Erythroblast (primary cell): ENCODE measurements at regions not wholly inside any gene's neighbourhood (a gene's known extent, or its start where the extent isn't known, plus 50 kb on each side); places are given as distances from the start of the nearest gene placed in this dataset.
"Not testable (repeated sequence)": the region's sequence is repeated elsewhere in the genome, so short reads cannot be mapped to it uniquely, and the experiment has no call there.

Source experiments
- DNase-seq, 2 experiments: peaks; one replicate each; lab custom pipeline; 2025; lab: John Stamatoyannopoulos, UW
- GATA1 ChIP-seq: IDR thresholded peaks from 2 replicates; pipeline ENCODE4 v1.6.1; 2011; ENCODE audit warnings: low read depth, mild to moderate bottlenecking, control low read depth, low read length, moderate library complexity
- POLR2A ChIP-seq: IDR thresholded peaks from 2 replicates; pipeline ENCODE4 v1.6.1; 2011; ENCODE audit warnings: mild to moderate bottlenecking, low read length

DNA sequence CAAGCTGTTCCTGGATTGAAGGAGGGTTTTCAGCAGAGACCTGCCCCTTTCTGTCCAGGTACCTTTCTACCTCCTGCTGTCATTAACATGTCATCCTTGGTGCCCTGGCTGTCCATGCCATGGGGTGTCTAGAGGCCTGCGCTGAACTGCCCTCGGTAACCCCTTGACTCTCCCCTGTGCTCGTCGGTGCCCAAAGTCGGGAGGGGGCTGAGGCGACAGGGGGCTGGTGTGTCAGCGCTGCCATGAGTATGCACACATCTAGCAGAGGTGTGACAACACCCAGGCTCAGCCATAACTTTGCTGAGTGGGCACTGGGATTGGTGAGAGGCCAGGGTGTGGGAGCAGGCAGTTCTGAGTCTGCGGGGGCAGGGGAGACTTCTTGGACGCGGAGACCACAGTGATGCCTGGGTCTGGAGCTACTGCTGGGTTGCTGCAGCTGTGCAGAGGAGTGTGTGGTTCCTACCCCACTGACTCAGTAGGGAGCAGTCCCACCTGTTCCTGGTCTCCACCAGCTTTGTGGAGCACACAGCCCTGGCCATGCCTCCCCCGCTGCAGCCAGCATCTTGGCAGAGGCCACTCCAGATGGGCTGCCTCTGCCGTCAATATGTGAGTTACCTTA lies 376.2 kb upstream of the SEMA3C start:
- no peak for DNase-seq
- TF ChIP-seq GATA1: no peak

DNA sequence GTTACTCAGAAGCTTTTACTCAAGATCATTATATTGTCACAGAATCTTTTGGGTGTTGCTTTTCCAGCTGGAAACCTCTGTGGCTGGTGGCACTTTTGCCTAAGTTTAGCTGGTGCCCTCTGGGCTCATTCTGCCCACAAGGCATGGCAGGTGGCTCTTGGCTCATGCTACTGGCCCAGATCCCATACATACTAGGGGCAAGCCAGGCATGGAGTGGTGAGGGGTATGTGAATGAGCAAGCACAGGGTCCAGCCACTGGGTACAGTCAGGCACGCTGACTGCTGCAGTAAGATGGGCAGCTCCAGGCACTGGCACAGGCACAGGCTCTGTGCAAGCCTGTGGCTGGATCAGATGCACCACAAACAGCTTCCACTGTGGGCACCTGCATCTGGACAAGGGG lies 375.0 kb upstream of the SEMA3C start:
- no peak for TF ChIP-seq POLR2A
- TF ChIP-seq GATA1: no peak
- no peak for DNase-seq

DNA sequence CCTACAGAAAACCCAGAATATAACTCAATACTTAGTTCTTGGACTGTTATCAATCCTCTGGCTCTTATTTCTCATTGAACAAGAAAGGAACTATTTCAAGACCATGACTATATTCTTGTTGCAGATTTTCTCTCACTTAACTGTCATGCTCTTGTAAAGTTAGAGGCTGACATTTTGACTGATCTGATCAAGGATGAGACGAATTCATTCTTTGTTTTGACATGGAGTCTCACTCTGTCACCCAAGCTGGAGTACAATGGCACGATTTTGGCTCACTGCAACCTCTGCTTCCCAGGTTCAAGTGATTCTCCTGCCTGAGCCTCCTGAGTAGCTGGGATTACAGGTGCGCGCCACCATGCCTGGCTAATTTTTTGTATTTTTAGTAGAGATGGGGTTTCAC lies 367.9 kb upstream of the SEMA3C start:
- not testable (repeated sequence) for DNase-seq

DNA sequence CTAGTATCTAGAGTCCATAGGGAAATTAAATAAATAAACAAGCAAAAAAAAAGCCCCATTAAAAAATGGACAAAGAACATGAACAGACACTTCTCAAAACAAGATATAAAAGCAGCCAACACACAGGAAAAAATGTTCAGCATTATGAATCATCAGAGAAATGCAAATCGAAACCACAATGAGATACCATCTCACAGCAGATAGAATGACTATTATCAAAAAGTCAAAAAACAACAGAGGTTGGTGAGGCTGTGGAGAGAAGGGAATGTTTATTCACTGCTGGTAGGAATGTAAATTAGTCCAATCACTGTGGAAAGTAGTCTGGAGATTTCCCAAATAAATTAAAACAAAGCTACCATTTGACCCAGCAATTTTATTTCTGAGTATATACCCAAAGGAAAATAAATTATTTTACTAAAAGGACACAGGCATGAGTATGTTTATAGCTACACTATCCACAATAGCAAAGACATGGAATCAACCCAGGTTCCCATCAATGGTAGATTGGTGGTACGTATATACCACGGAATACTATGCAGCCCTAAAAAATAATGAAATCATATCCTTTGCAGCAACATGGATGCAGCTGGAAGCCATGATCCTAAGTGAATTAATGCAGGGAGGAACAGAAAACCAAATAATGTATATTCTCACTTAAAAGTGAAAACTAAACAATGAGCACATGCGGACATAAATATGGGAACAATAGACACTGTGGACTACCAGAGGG lies 366.5 kb upstream of the SEMA3C start:
- DNase-seq: no peak
- TF ChIP-seq POLR2A (no peak), GATA1 (no peak)

DNA sequence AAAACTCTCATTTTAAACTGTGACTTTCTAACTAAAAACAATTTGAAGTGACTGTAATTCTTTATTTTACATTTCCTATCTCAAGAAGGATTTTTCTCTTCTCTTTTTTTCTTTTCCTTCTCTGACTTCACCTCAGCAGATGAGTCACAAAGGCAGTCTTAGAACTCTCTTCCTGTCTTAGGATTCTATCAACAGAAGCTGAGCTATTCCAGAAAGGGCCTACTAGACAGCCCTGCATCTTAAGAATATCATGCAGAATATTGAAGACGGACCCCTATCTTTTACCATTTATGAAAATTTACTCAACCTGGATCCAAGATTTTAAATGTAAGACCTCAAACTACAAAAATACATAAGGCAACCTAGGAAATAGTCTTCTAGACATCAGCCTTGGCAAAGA lies 365.7 kb upstream of the SEMA3C start:
- TF ChIP-seq GATA1: no peak
- no peak for TF ChIP-seq POLR2A
- no peak for DNase-seq

DNA sequence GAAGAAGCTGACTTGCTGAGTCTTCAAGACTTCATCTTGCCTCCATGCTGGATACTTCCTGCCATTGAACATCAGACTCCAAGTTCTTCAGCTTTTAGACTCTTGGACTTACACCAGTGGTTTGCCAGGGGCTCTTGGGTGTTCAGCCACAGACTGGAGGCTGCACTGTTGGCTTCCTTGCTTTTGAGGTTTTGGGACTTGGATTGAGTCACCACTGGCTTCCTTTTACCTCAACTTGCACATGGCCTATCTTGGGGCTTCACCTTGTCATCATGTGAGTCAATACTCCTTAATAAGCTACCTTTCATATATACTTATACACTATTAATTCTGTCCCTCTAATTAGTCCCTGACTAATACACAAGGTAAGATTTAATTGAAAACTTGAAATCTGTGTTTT lies 361.7 kb upstream of the SEMA3C start:
- no peak for TF ChIP-seq GATA1
- no peak for TF ChIP-seq POLR2A
- DNase-seq: no peak

DNA sequence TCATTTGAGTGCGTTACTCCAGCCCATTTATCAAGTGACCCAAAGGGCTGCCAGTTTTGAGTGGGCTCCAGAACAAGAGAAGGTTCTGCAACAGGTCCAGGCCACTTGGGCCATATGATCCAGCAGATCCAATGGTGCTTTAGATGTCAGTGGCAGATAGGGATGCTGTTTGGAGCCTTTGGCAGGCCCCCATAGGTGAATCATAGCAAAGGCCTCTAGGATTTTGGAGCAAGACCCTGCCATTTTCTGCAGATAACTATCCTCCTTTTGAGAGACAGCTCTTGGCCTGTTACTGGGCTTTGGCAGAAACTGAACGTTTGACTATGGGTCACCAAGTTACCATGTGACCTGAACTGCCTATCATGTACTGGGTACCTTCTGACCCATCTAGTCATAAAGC lies 358.8 kb upstream of the SEMA3C start:
- DNase-seq: no peak
- TF ChIP-seq POLR2A (no peak), GATA1 (no peak)

DNA sequence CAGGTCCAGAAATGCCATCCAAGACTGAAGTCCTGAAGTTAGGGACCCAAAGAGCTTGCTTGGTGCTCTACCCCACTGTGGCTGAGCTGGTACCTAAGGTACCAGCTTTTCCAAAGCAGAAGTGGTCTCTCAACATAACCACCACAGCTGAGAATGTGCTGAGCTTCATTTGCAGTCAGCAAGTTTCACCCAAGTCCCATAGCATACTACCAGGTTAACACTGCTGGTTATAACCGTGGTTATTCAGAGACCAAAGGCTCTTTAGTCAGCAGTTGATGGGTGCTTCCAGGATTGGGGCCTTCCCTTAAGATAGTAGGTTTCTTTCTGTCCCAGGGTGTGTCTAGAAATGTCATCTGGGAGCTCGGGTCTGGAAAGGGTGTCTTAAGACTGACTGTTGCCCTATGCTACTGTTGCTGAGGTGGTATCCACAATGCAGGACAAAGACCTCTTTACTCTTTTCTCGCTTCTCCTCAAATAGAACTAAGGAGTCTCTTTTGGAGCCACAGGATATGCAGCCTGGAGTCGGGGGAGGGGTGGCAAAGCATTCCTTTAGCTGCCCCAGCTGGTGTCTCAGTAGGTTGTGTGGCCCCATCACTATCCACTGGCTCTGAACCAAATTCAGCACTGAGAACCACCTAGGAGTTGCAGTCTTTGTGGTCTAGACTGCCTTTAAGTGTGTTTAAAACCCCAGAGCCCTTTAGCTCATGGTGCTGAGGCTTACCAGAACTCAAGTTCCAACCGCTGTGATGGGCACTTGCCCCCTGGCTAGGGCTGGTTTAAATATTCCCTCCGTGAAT lies 354.9 kb upstream of the SEMA3C start:
- TF ChIP-seq POLR2A: no peak
- TF ChIP-seq GATA1: no peak
- no peak for DNase-seq

DNA sequence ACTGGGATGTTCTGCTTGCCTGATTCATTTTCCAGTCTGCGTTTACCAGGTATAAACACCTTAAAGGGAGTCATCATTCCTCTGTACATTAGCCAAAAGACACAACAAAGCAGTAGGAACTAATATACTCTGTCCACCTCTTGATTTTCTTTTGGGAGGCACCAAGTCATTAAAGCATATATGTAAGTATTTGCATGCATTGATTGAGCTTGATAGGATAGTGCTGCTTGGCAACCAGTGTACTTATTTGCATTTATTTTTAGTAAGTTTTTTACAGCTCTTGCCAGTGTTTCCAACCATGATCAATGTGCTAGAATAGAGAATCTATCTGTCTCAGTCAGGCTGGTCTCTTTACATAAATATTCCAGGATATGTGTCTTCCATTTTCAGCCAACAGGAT lies 353.3 kb upstream of the SEMA3C start:
- DNase-seq: no peak
- TF ChIP-seq POLR2A (no peak), GATA1 (no peak)

DNA sequence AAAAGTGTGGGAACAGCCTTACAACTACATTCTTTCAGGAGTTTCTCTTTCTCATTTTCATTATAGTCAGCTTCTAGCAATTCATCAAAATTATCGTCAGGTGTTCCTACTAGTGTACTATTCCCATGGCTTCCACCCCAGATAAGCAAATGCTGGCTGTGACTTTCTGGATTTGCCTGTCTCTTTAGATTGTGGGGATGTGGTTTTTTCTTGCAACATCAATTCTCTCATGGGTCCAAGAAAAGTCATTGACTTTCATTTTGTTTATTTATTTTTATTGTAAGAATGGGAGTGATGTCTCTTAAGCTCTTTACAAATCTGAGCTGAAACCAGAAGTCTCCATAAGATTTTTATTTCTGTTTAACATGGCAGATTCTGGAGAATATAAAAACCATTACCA lies 349.7 kb upstream of the SEMA3C start:
- DNase-seq: no peak
- TF ChIP-seq POLR2A (no peak), GATA1 (no peak)

DNA sequence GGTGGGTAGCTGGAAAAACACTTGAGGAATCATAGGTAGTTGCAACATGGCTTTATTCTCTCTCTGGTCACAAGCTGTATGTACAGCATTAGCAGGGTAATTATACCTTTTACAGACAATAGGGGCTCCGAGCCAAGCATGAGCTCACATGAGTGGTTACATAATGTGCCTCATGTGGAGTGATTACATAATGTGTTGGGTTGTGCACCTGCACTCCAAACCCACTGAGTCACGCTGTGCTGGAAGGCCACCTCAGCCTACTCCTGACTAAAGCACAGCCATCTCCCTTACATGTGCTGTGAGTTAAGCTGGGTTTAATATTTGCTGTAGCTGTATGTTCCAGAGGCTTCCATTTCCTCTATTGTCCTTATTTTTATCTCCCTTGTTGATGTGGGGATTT lies 348.7 kb upstream of the SEMA3C start:
- peak in 1 of 2 experiments; percentile 12 for DNase-seq
- TF ChIP-seq GATA1 (no peak), POLR2A (no peak)

DNA sequence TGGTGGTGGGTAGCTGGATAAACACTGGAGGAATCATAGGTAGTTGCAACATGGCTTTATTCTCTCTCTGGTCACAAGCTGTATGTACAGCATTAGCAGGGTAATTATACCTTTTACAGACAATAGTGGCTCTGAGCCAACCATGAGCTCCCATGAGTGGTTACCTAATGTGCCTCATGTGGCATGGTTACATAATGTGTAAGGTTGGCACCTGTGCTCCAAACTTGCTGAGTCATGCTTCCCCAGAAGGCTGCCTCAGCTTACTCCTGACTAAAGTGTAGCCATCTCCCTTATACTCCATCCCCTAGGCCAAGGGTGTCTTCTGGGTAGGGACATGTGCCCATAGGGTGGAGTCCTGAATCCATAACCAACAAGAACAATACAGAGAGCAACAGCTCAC lies 345.3 kb upstream of the SEMA3C start:
- TF ChIP-seq GATA1 (no peak), POLR2A (no peak)
- DNase-seq: peak in 1 of 2 experiments; percentile 20

DNA sequence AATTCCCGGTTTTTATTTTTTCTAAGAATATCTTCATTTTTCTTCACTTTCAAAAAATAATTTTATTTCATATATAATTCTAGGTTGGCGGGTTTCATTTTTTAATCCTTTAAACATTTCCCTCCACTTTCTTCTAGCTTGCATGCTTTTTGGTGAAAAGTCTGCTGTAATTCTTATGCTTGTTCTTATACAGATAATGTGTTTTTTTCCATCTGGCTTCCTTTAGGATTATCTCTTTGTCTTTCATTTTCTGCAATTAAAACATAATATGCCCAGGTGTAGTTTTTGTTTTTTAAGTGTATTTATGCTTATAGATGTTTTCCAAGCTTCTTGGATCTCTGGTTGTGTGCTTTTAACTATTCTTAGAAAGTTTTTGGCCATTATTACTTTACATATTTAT lies 341.3 kb upstream of the SEMA3C start:
- DNase-seq: peak in 1 of 2 experiments; percentile 8
- TF ChIP-seq POLR2A (no peak), GATA1 (no peak)

DNA sequence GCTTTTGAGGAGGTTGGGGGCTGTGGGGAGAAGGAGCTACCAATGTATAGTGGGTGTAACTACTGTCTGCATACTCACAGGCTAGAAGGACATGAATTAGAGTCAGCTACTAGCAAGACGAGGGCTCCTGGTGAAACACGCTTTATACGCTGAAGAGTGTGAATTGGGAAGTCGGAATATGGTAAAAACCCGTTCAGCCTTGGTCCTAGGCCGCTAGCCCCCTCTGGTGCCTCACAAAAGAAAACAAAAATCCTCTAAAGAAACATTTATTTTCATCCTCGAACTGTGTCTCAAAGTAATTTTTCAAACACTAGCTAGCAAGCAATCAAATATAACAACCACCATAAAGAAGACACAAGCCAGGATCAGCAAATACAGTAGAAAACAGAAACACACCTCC lies 338.1 kb upstream of the SEMA3C start:
- TF ChIP-seq GATA1 (no peak), POLR2A (no peak)
- DNase-seq: peak; percentile 26 to 36
